AG08395 (cell line): ENCODE measurements at regions not wholly inside any gene's neighbourhood (a gene's known extent, or its start where the extent isn't known, plus 50 kb on each side); places are given as distances from the start of the nearest gene placed in this dataset.
"Not testable (repeated sequence)": the region's sequence is repeated elsewhere in the genome, so short reads cannot be mapped to it uniquely, and the experiment has no call there.

Experiments used
- DNase-seq: peaks from one replicate; pipeline ENCODE4 v3.0.0; 2012; ENCODE audit warnings: mixed read lengths, low spot score

DNA sequence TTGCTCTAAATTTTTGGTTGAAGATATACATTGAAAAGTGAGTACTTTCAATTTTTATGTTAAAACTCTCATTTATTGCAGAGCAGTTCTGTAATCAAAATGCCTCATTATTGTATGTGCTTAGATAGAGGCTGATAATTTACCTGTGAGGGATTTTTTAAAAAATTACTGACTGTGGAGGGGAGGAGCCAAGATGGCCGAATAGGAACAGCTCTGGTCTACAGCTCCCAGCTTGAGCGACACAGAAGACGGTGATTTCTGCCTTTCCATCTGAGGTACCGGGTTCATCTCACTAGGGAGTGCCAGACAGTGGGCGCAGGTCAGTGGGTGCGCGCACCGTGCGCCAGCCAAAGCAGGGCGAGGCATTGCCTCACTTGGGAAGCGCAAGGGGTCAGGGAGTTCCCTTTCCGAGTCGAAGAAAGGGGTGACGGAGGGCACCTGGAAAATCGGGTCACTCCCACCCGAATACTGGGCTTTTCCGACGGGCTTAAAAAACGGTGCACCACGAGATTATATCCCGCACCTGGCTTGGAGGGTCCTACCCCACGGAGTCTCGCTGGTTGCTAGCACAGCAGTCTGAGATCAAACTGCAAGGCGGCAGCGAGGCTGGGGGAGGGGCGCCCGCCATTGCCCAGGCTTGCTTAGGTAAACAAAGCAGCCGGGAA, 89.4 kb downstream of the DDX11 start:
- not testable (repeated sequence) for DNase-seq

DNA sequence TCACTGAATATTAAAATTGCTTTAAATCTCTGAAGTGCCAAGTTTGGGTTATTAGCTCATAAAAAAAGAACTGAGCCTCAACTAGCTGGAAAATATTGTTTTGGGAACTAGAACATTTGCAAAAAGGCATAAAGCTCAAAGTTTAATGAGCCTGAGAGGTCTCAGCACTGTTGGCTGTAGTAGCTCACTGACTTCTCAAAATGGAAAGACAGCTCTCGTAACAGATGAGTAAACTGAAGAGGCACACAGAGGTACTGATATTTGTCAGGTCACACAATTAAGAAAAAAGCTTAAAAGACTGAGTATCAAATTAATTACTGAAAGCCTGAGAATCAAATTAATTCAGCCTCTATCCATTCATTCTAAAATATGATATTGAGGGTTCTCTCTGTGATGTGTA, 100.6 kb downstream of the DDX11 start:
- DNase-seq, result not testable (repeated sequence)

DNA sequence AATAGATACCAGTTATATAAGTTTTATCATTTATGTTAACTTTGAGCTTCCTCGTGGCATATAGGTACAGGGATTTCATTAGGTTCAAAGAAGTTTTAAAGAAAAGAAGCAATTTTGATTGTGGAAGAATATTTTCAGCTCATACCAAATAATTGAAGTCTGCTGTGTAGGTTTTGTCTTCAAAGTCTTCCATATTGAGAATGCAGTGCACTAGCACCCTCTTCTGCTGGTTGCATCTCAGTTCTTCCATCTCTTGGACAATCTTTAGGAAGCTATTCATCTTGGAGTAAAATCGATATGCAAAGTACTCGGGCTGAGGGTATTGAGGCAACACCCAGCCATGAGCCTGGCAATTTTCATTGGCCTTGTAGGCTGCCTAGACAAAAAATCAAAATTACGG, 103.9 kb downstream of the DDX11 start:
- DNase-seq, result not testable (repeated sequence)

DNA sequence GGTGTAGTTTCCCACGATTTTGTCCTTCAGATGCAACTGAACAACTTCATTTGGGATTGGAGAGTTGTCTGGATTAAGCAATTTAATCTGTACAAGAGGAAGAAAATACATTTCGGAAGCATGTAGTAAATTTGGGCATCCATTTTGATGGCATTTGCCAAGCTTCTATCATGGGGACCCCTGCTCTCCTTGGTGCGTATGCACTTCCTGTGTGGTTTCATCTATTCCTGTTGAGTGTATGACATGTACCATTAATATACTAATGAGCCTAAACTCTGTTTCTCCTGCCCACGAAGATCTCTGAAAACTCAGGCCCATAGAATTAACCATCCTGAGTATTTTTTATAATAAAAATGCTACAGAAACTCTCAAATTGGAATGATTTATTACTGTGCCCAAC, 105.2 kb downstream of the DDX11 start:
- DNase-seq, result not testable (repeated sequence)

DNA sequence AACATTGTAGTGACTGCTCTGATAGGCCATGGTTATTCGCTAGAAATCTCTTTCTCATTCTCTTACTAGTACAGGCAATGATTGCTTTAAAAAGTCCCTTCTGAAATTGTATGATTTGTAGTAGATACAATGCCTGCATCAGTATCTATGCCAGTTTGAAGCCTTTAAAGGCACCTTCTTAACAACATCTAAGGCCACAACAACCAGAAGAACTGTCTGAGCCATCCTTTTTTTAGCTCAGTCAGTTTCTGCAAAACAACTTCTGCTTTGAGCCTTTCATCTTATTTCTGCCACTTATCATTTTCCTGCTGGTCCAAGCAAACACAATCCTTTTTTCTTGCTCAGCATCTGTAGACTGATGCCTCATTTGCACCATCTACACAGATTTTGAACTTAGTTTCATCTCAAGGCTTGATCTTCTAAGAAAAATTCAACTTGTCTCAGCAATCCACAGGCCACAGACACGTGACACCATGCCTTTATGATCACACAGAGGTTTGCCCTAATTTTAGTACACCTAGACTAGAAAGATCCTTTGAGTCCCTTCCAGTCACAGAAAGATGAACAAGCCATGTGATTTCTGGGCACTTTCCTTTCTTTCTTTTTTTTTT, 106.1 kb downstream of the DDX11 start:
- not testable (repeated sequence) for DNase-seq

DNA sequence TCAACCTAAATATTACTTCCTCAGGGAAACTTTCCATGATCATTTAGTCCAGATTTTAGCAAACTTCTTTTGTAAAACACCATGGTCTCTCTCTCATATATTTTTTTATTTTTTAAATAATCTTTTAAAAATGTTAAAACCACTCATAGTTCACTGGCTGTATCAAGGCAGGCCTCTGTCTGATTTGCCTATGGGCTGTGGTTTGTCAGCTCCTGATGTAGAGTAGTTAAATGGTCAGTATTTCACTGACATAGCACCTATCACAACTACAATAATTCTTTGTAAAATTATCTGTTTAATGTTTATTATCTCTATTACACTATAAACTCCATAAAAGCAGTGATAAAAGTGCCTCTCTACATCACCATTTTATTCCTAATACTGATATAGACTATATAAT, 108.9 kb downstream of the DDX11 start:
- DNase-seq, result not testable (repeated sequence)

DNA sequence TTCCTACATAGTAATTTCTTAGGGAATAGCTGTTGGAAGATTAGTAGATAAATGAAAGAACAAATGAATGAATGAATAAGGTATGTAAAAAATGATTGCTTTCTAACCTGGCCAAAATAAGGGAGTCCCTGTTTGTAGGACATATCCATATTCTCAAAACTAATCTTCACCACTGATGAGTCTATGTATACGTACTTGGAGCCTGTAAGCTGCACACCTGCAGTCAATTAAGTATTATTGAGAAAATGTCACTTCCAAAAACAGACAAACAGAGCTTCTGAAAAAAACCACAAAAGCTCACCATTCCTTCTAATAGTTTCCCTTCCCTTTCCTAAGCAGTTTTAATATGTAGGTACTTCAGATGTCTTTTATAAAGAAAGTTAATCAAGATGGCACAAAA, 109.4 kb downstream of the DDX11 start:
- not testable (repeated sequence) for DNase-seq

DNA sequence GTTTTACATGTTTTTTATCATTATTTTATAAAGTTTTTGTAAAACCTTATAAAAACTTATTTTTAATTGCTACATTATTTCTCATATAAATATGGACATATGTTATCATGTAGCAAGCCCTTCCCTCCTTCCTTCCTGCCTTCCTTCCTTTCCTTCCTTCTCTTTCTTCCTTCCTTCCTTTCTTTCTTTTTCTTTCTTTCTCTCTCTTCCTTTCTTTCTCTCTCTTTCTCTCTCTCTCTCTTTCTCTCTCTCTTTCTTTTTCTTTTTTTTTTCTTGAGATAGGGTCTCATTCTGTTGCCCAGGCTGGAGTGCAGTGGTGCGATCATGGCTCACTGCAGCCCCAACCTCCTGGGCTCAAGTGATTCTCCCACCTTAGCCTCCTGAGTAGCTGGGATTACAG, 110.2 kb downstream of the DDX11 start:
- not testable (repeated sequence) for DNase-seq

DNA sequence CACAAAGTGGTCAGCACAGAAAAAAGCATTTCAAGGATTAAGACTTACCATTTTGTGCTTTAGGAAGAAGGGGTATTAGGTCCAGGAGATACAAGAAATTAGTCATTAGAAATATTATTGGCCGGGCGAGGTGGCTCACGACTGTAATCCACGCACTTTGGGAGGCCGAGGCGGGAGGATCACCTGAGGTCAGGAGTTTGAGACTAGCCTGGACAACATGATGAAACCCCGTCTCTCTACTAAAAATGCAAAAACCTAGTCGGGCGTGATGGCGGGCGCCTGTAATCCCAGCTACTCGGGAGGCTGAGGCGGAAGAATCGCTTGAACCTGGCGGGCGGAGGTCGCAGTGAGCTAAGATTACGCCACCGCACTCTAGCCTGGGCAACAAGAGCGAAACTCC, 111.0 kb downstream of the DDX11 start:
- not testable (repeated sequence) for DNase-seq

DNA sequence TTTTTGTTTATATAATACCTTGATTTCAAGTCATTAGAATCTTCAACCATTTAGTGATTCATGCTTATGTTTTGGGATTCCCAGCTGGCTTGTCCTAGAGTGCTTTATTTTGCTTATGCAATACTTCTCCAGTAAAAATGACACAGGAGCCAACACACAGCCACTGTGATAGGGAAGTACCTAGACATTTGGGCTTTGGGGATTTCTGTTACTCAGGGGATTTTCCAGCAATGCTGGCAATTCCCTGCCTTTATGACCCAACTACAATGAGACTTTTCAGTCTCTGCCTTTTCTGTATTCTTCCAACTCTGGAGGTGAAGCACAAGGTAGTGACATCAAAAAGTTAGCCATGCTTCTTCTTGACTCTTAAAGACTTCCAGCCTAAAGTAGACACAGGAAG, 119.0 kb downstream of the DDX11 start:
- DNase-seq, result not testable (repeated sequence)

DNA sequence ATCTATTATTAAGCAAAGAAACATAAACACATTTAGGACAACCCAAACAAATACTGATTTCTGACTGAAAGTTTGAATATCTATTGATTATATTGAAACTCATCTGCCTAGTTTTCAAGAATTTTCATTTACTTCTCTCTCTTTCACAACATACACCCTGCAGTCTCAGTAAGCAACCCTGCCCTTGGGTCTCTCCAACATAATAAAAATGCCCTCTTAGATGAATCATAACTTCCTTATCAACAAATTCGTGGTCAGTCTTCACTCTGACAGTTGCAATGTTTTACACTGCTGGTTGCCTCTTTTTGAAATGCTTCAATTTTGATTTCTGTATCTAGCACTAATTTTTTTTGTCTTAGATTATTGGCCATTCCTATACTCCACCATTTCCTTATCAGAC, 122.0 kb downstream of the DDX11 start:
- DNase-seq, result not testable (repeated sequence)

DNA sequence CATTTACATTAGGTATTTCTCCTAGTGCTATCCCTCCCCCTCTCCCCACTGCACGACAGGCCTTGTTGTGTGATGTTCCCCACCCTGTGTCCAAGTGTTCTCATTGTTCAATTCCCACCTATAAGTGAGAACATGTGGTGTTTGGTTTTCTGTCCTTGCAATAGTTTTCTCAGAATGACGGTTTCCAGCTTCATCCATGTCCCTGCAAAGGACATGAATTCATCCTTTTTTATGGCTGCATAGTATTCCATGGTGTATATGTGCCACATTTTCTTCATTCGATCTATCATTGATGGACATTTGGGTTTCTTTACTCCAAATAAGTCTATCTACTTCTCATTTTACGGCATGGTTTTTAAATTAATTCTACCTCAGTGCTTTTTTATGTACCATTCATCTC, 125.8 kb downstream of the DDX11 start:
- not testable (repeated sequence) for DNase-seq

DNA sequence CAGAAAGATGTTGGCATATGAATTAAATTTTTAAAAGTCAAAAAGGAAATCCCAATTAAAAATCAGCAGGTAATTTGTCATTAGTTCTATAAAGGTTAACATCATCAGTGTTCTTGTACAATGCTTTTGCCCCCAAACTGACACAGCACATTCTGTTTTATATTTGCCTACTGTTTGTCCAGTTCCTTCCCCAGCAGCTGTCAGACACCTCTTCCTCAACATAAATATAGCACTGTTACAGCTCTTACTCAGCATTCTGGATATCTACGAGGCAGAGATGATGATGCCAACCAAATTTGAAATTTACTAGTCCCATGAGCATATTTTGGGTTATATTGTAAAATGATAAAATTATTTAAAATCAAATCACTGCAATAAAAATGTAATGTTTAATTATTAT, 124.6 kb downstream of the SINHCAF start:
- DNase-seq, result no peak

DNA sequence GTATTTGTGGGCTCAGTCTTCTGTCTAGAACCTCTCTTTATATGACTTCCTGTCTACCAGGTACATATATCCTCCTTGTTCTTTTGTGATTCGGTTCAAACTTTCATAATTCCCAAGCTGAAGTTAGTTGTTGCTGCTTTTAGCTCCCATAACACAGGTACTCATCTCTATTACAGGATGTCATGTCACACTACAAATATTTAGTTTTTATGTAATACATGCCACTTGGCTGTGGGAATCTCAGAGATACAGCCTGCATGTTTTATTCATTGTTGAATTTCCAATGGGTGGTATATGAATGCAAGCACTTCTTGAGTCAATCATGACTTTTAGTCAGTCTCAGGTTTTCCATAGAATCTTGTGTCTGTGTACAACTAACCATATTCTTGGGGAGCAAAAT, 122.7 kb downstream of the SINHCAF start:
- no peak for DNase-seq

DNA sequence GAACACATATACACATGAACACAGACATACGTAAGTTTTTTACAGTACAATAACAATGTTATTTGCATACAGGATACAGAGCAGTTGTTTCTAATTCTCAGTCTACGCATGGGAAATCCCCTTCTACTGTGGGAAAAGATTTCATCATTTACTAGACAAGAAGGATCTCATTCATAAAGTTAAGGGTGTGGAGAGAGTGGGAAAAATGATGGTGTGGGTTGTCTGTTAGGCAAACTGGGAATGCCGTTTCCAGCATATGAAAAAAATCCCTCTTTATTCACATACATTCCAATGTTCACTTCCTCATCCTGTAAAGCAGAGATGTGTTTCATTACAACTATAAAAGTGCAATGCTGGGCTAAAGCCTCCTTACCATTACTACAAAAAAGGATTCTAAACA, 120.9 kb downstream of the SINHCAF start:
- DNase-seq, result no peak

DNA sequence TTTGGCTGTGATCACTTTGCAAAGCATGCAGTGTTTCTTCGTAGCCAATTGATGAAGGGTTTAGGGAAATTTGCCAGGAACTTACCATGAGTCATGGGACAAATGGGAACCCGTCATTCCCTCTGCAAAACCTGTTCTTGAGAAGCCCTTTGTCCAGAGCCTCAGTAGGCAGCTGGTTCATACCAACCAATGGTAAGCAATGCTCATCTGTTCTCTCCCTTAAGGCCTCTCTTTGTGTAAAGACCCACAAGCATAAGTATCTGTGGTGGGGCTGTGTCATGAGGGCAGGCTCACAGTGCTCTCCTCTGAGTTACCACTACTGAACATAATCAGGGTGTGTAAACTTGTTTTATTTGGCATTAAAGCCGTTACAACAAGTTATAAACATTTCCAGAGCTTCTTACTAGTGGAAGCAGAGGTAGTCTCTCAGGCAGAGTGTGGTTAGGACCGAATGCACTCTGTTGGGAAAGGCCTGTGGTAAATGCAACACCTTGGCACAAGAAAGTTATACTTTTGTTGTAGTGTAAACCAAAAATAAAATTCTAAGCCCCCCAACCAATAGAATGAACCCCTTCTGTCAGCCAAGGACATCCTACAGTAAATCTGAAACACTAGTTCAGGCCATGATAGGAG, 119.8 kb downstream of the SINHCAF start:
- DNase-seq, result peak; percentile 22

DNA sequence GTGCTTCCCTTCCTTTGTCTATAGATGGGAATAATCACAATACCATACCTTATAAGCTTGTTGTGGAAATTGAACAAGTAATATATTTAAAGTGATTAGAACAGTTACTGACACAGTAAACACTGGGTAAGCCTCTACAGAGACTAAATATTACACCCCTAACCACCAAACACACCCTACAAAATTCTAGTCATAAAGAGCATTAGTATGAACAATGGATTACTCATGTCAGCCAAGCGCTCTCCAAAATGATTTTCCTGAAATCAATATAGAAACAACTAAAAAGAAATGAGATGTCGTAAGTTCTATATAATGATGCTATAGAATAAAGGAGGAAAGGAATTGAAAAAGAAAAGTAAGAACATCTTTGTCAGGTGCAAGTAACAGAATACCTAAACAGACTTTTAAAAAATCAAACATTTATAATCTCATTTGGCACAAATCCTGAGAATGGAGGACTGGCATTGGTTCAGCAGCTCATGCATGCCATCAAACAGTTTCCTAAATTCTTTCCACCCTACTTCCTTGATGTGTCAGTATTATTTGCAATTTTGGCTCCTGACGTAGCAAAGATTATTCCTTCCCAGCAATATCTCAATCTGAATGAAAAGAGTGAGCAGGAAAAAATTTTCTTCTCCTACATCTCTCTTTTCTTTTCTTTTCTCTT, 118.0 kb downstream of the SINHCAF start:
- DNase-seq, result no peak

DNA sequence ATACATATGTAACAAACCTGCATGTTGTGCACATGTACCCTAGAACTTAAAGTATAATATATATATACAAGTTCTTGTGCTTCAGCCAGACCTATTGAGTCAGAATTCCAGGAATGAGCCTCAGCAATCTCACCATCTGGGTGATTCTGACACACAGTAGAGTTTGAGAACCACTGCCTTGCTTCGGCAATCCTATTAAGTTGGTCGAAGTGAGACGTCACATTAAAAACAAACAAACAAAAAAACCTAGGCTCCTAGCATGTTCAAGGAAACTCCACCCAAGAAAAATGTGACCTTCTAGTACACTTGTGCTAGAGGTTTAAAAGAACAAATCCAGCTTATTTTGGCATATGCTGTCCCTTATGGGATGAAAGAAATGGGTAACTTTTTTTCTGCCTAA, 115.8 kb downstream of the SINHCAF start:
- no peak for DNase-seq

DNA sequence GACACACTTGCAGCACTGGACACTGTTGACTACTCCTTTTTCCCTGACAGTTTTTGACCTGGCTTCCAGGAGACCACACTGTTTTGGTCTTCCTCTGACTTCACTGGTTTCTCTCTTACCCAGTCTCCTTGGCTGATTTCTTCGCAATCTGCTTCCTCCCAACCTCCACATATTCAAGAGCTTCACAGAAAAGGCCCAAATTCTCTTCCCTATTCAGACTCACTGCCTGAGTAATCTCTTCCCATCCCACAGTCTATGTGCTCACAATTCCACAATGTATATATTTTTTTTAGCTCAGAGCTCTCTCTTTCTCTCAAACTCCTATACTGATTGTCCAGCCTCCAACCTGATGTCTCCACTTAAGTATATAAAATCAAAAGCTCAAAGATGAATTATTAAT, 115.4 kb downstream of the SINHCAF start:
- no peak for DNase-seq

DNA sequence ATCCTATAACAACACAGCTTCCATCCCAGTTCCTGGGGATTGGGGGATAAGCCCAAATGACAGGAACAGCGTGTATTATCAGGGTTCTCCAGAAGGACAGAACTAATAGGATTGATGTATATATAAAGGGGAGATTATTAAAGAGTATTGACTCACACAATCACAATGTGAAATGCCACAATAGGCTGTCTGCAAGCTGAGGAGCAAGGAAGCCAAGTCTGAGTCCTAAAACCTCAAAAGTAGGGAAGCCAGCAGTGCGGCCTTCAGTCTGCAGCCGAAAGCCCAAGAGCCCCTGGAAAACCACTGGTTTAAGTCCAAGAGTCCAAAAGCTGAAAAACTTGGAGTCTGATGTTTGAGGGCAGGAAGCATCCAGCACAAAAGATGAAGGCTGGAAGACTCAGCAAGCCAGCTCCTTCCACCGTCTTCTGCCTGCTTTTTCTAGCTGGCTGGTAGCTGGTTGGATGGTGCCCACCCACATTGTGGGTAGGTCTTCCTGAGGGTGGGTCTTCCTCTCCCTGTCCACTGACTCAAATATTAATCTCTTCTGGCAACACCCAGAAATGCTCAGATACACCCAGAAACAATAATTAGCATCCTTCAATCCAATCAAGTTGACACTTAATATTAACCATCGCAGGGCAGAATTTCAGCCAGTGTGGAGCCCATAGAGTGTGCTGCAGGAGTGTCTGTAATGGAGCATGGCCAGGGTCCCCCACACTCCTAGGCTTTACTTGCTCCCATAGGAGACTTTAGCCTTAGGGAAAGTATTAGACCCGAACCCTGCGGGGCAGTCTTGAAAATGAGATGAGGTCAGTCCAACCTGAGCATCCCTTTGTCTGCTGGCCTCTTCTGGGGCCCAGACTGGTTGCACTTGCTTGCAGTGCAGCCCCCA, 111.1 kb downstream of the SINHCAF start:
- no peak for DNase-seq

DNA sequence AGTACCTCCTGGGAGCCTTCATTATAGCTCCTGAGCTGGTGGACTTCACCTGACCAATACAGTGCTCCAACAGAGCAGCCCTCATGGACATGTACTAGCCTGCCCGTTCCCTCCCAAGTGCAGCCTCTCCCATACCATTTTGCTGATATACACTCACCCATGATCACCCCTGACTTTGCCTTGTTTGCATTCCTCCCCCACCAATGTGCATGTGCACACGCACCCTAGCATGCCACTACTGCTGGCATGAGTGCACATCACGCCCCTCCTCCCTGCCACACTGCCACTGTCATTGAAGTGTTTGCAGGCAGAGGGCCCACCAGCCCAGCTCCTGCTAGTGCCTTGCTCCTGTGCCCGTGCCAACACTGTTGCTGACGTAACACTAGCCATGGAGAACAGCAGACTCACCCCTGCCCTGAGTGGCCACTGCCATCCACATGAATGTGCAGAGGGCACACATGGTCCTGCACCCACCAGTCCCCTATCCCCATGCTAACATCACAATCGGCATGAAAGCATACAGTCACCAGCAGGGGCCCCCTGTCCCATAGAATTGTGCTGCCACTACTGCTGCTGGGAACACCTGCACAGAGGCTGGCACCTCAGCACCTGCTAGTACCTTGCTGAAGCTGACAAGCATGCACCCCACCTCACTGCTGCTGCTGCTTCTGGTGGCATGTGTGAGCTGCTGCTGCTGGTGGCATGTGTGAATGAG, 110.3 kb downstream of the SINHCAF start:
- DNase-seq, result no peak
